T-helper 1 cell treated with Interleukin-12 subunit alpha and Interleukin-12 subunit beta and Interleukin-4 antibody, amounts not matched to agents 30 ng/mL and 1 ng/mL, for 36 hours (primary cell): ENCODE measurements at regions not wholly inside any gene's neighbourhood (a gene's known extent, or its start where the extent isn't known, plus 50 kb on each side); places are given as distances from the start of the nearest gene placed in this dataset.
"Not testable (repeated sequence)": the region's sequence is repeated elsewhere in the genome, so short reads cannot be mapped to it uniquely, and the experiment has no call there.

Experiments
- intact Hi-C: fragments of 100-400 bp; cut with micrococcal nuclease; formaldehyde crosslinking; loops from one replicate; pipeline ENCODE4 v1.15.1; 2024

DNA sequence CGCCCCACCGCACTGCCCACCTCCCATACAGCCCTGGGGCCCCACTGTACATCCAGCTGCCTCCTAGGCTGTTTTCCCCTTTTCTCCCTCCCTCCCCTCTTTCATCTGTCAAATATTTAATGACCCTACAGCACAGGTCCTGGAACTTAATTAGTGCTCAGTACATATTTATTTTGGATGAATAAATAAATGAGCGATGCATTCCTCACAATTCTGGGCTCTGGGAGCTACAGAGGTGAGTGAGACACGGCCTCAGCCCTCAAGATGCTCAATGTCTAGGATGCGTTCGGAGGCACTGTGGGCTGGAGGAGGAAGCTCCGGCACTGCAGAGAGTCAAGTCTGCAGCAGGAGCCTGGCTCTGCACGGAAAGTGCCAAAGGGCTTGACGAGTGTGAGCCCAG lies 175.0 kb downstream of the FAM43A start:
- intact Hi-C loops, result no loop called here

- intact Hi-C loops, result no loop called here
Observed at GRCh38 chr3:194861375-194861774, 175.7 kb downstream of the FAM43A start.

GRCh38 chr3:194865061-194865460 lies 179.4 kb downstream of the FAM43A start:
- intact Hi-C loops, result no loop called here

GRCh38 chr3:194865615-194866014 lies 179.9 kb downstream of the FAM43A start:
- intact Hi-C loops, result no loop called here

DNA sequence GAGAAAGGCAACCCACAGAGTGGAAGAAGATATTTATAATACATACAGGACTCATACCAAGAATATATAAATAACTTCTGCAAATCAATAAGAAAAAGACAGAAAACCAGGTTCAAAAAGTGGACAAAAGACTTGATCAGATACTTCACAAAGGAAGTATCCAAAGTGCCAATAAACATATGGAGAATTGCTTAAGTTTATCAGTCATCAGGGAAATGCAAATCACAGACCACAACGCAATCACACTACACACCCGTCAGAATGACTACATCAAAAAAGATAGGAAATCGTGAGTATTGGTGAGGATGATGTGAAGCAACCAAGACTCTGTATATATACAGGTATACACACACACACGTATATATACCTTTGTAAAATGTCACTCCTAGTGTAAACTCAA lies 180.6 kb downstream of the FAM43A start:
- intact Hi-C loops, result no loop called here

DNA sequence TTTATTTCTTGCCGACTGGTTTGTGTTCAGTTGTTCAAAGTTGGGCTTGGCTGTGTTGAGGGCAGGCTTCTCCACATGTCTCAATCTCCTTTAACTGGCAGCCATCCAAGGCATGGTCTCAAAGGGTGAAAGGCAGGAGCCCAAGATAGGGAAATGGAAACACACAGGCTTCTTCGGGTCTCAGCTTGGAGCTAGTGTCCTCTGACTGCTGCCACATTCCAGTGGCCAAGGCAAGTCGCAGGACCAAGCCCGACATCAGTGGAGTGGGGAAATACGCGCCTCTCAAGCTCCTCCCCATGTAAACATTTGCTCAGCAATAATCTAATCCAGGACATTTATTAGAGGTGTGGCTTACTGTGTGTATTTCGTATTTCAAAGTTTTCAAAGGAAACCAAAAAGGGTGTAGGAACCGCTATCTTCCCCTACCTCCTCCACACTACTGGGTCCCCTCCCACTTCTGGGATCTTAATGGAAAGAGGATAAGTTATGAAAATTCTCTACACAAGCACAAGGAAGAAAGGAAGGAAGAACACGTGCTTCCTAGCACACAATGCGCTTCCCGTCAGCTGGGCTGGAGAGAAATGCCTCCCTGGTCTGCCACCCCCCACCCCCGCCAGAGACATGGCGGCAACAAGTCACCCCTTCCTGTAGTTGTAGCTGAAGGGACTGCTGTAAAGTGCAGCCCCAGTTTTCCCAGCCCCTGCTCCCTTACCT lies 181.7 kb downstream of the FAM43A start:
- intact Hi-C loops, result no loop called here

DNA sequence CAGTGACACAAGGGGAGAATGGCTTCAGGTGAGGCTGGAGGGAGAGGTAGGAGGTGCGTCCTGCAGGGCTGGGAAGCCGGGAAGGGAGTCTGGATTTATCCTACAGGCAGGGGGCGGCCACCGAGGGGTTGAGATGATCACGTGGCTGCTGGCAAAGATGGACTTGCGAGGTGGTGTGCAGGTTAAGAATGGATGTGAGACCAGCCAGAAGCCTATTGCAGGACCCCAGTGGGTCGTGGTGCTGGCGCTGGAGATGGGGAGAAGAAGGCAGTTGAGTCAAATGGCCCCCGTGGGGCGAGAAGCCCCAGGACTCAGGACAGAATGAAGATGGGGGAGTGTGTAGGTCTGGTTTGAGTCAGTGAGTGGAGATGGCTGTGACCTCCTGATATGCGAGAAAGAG lies 183.1 kb downstream of the FAM43A start:
- intact Hi-C loops, result no loop called here

- intact Hi-C loops, result no loop called here
Observed at GRCh38 chr3:194869482-194870169, 183.9 kb downstream of the FAM43A start.

- intact Hi-C loops, result no loop called here
Observed at GRCh38 chr3:194870394-194871110, 184.9 kb downstream of the FAM43A start.

DNA sequence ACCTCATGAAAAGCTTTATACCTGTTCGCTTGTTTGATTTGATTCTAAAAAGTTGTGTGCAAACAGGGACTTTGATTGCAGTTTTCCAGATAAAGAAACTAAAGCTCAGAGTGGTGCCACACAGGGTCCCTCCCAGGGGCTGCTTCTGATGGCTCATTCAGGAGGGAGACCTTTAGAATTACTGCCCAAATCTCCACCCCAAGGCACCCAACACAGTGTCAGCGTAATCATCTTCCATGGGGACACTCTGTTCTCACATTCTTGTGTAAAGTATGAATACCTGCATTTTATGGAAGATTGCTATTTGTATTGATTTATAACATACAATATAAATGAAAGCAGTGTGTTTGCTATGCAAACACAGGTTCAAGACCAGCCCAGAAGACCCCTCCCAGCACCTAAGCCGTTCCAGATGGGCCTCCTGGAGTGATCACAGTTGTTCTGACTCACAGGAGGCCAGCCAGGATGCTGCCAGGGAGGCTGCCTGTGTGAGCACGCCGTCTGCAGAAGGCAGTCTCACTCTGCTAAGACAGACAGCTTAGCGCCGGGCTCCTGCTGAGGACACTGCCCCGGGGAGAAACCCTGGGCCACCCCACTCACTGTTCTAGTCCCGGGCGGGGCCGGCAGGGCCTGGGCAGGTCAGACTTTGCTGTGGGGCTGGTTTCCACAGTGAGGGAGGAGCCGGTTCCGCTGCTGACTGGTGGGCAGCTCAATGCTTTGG lies 185.6 kb downstream of the FAM43A start:
- intact Hi-C loops, result no loop called here

DNA sequence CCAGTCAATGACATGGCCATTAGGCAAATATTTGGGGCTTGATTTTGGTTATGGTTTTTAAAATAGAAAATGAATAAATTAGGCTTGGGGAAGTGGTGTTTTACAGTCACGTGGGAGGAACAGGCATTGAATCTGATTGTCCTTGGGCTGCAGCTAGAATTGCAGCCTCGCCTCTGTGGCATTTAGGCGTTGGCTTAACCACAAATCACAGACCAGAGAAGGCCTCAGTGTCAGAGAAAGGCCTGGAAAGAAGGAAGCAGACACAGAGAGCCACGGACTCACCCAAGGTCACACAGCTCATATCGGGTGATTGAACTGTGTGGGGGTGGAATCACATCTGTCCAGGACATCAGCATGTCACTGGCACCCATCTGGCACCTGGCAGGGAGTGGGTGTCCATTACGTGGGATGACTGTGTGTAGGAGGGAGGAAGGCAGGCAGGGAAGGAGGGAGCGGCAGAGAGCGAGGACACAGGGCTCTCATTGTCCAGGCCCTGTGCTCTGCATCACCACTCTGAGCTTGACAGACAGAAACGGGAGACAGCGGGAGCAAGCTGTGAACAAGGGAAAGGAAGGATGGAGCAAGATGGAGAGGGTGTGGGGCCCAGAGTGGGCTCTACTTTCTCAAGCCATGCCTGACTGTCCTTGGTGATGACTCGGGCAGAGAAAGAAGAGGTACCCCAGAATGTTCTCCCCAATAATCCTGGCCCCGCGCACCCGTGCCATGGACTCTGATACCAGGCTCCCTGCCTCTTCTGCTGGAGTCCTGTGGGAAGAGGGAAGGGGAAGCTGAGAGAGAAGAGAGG lies 186.4 kb downstream of the FAM43A start:
- intact Hi-C loops, result no loop called here

DNA sequence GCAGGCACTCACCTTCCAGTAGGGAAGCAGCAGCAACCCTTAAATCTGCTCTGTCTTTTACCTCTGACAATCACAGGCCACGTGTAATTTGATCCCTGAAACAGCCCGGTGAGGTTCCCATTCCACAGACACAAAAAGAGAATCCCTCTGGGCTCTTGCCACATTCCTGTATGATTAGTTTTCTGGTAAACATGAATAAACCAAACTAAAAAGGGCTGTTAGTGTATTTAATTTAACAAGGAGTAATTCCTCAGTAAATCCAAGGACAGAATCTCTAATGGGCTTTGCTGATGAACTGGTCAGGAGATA lies 186.9 kb downstream of the FAM43A start:
- intact Hi-C loops, result no loop called here

DNA sequence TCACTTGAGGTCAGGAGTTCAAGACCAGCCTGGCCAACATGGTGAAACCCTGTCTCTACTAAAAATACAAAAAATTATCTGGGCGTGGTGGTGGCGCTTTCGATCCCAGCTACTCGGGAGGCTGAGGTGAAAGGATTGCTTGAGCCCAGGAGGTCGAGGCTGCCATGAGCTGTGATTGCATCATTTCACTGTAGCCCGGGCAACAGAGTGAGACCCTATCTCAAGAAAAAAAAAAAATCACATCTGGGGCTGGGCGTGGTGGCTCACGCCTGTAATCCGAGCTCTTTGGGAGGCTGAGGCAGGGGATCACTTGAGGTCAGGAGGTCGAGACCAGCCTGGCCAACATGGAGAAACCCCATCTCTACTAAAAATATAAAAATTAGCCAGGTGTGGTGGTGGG lies 187.8 kb downstream of the FAM43A start:
- intact Hi-C loops, result not testable (repeated sequence)

- intact Hi-C loops, result no loop called here
Observed at GRCh38 chr3:194874206-194874605, 188.5 kb downstream of the FAM43A start.

GRCh38 chr3:194874783-194875182 lies 189.1 kb downstream of the FAM43A start:
- intact Hi-C loops, result no loop called here

GRCh38 chr3:194875581-194876402 lies 190.1 kb downstream of the FAM43A start:
- intact Hi-C loops, result no loop called here

DNA sequence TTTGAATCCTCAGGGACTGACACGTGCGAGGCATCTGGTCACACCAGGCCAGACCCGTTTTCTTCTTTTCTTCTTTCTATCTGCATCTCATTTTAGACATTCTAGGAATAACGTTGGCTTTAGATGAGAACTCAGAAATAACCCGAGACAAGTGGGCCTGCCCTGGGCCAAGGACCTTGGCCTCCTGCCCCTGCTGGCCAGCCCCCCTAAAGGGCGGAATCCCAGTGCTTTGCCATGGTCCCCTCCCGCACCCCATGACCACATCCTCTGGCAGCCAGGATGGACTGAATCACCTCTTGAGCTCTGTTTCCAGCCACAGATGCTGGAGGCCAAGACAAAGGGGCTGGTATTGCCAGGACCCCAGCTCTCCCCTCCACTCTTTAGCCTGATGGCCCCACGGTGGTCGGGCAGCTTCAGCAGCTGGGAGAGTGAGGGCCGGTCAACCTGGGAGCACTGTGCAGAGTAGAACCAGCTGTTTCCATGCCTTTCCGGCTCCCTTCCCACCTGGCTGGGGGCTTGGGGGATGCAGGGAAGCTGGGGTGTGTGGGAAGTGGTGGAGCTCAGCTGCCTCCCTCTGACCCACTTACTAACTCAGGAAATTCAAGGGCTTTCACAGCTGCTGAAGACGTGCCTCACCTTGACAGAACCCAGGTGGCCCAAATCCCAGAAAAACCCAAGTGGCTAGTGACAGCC lies 190.9 kb downstream of the FAM43A start:
- intact Hi-C loops, result no loop called here

GRCh38 chr3:194877291-194878119 lies 191.8 kb downstream of the FAM43A start:
- intact Hi-C loops, result no loop called here
